ENCODE measurements at regions not wholly inside any gene's neighbourhood (a gene's known extent, or its start where the extent isn't known, plus 50 kb on each side); places are given as distances from the start of the nearest gene placed in this dataset.
"Not testable (repeated sequence)": the region's sequence is repeated elsewhere in the genome, so short reads cannot be mapped to it uniquely, and the experiment has no call there.

GRCh38 chr11:16527525-16528246 lies 171.3 kb upstream of the SOX6 start:
- Histone ChIP-seq H3K27ac (ENCODE audit: low read depth, low read length) (no peak overlapping the region), H3K4me3 (ENCODE audit: low read depth, low read length) (no peak overlapping the region), H2AFZ (ENCODE audit: low read length, unreplicated experiment) (no peak overlapping the region), H3K79me2 (ENCODE audit: control insufficient read depth, insufficient read depth, low read length, unreplicated experiment) (no peaks in the 10 kb centered on the region), H3K36me3 (ENCODE audit: insufficient read depth, low read length) (no peaks in the 10 kb centered on the region), H3K27me3 (ENCODE audit: insufficient read depth, low read length) (no peaks in the 10 kb centered on the region), H3K4me1 (ENCODE audit: control insufficient read depth, insufficient read depth, low read length, unreplicated experiment) (no peaks in the 10 kb centered on the region)

DNA sequence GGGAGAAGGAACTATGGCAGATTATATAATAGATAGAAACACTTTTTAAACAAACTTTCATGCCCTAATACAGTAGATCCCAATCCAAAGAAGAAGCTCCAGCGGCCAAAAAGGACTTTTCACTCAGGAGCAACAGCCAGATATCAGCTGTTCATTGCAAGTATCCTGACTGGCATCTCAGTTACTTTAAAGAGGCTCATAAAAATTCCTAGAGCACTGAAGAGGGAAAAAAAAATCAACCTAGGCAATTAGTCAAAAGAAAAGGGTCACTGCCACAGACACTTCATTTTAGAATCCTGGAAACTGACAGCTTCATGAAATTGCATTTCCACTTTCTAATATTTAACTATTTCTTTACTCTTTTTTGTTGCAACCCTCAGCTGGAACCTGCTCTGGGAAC lies 170.6 kb upstream of the SOX6 start:
- Histone ChIP-seq H2AFZ (ENCODE audit: low read length, unreplicated experiment) (no peak overlapping the region), H3K36me3 (ENCODE audit: insufficient read depth, low read length) (no peaks in the 10 kb centered on the region)

GRCh38 chr11:16520713-16521112 lies 164.4 kb upstream of the SOX6 start:
- not testable (repeated sequence) for H3K27ac ChIP-seq (ENCODE audit: low read depth, low read length); H3K36me3 ChIP-seq (ENCODE audit: insufficient read depth, low read length); H3K4me3 ChIP-seq (ENCODE audit: low read depth, low read length); H3K79me2 ChIP-seq (ENCODE audit: control insufficient read depth, insufficient read depth, low read length, unreplicated experiment); H3K4me1 ChIP-seq (ENCODE audit: control insufficient read depth, insufficient read depth, low read length, unreplicated experiment); H2AFZ ChIP-seq (ENCODE audit: low read length, unreplicated experiment); H3K27me3 ChIP-seq (ENCODE audit: insufficient read depth, low read length)

More for the DNA sequence above, 170.6 kb upstream of the SOX6 start:
- H3K4me1 ChIP-seq (ENCODE audit: control insufficient read depth, insufficient read depth, low read length, unreplicated experiment) = no peaks in the 10 kb centered on the region
- no peaks in the 10 kb centered on the region for H3K79me2 ChIP-seq (ENCODE audit: control insufficient read depth, insufficient read depth, low read length, unreplicated experiment)
- H3K27me3 ChIP-seq (ENCODE audit: insufficient read depth, low read length) = no peaks in the 10 kb centered on the region
- no peak overlapping the region for H3K4me3 ChIP-seq (ENCODE audit: low read depth, low read length)
- H3K27ac ChIP-seq (ENCODE audit: low read depth, low read length) = no peak overlapping the region

GRCh38 chr11:16512899-16513241 lies 156.5 kb upstream of the SOX6 start:
- H3K36me3 ChIP-seq (ENCODE audit: insufficient read depth, low read length) = no peaks in the 10 kb centered on the region
- H3K4me3 ChIP-seq (ENCODE audit: low read depth, low read length) = no peak overlapping the region
- no peak overlapping the region for H3K27ac ChIP-seq (ENCODE audit: low read depth, low read length)
- H2AFZ ChIP-seq (ENCODE audit: low read length, unreplicated experiment) = no peak overlapping the region
- H3K4me1 ChIP-seq (ENCODE audit: control insufficient read depth, insufficient read depth, low read length, unreplicated experiment) = no peaks in the 10 kb centered on the region
- H3K27me3 ChIP-seq (ENCODE audit: insufficient read depth, low read length) = no peaks in the 10 kb centered on the region
- no peaks in the 10 kb centered on the region for H3K79me2 ChIP-seq (ENCODE audit: control insufficient read depth, insufficient read depth, low read length, unreplicated experiment)

- H3K4me1 ChIP-seq (ENCODE audit: control insufficient read depth, insufficient read depth, low read length, unreplicated experiment) = no peaks in the 10 kb centered on the region
- no peak overlapping the region for H3K4me3 ChIP-seq (ENCODE audit: low read depth, low read length)
- no peak overlapping the region for H2AFZ ChIP-seq (ENCODE audit: low read length, unreplicated experiment)
- H3K27ac ChIP-seq (ENCODE audit: low read depth, low read length) = no peak overlapping the region
- H3K36me3 ChIP-seq (ENCODE audit: insufficient read depth, low read length) = no peaks in the 10 kb centered on the region
- no peaks in the 10 kb centered on the region for H3K27me3 ChIP-seq (ENCODE audit: insufficient read depth, low read length)
- no peaks in the 10 kb centered on the region for H3K79me2 ChIP-seq (ENCODE audit: control insufficient read depth, insufficient read depth, low read length, unreplicated experiment)
Measured at GRCh38 chr11:16512198-16512898, 156.0 kb upstream of the SOX6 start.

DNA sequence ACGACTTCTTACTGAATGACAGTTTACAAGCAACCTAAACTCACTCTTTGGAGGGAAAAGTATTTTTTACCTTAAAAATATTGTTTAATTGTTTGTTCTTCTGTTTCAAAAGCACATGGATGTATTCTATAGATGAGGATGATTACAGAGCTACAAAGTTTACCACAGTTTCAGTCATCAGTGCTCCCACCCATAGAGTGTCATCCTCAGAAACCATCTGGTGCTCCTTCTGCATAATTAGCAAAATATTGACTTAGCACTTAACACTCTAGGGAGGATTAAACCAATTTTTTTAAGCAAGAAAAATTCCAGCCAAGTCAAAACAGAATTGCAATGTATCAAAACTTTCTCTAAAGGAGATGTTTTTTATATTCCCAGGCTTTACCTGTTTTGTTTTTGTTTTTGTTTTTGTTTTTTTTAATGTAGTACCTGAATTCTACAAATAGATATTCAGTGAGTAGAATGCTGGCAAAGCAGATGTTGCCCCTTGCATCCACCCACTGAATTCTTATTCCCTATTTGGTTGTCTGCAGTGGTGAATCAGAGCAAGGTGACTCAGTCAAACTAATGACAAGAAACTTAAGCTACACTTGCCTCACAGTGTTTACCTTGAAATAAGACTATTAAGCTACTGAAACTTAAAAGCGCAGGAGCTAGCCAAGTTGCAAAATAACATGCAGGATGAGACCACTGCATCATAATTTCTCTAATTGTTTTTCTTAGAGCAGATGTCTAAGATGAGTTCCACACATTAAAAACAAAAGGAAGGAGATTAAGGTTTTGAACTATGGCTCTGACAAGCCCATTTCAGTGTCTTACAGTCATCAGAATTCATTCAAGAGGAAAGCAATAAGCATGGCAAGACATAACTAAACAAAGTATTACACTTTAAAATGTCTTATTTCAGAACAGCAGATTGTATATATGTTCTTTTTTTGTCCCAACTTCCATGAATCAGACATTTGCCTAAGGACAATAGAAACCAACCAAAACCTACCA lies 155.1 kb upstream of the SOX6 start:
- Histone ChIP-seq H3K79me2 (ENCODE audit: control insufficient read depth, insufficient read depth, low read length, unreplicated experiment) (no peaks in the 10 kb centered on the region), H3K27me3 (ENCODE audit: insufficient read depth, low read length) (no peaks in the 10 kb centered on the region), H3K4me3 (ENCODE audit: low read depth, low read length) (no peak overlapping the region), H2AFZ (ENCODE audit: low read length, unreplicated experiment) (no peak overlapping the region), H3K27ac (ENCODE audit: low read depth, low read length) (no peak overlapping the region), H3K36me3 (ENCODE audit: insufficient read depth, low read length) (no peaks in the 10 kb centered on the region), H3K4me1 (ENCODE audit: control insufficient read depth, insufficient read depth, low read length, unreplicated experiment) (no peaks in the 10 kb centered on the region)

DNA sequence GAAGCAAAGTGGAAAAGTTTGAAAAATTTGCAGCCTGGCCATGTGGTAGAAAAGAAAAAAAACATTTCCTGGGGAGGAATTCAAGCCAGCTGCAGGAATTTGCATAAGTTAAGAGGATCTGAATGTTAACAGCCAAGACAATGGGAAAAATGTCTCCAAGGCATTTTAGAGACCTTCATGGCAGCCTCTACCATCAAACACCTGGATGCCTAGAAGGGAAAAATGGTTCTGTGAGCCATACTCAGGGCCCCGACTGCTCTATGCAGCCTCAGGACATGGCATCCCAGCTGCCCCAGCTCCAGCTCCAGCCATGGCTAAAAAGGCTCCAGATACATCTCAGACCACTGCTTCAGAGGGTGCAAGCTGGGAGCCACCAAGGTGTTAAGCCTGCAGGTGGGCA lies 149.1 kb upstream of the SOX6 start:
- Histone ChIP-seq H3K36me3 (ENCODE audit: insufficient read depth, low read length) (no peaks in the 10 kb centered on the region), H3K27me3 (ENCODE audit: insufficient read depth, low read length) (no peaks in the 10 kb centered on the region), H3K27ac (ENCODE audit: low read depth, low read length) (no peak overlapping the region), H2AFZ (ENCODE audit: low read length, unreplicated experiment) (no peak overlapping the region), H3K4me3 (ENCODE audit: low read depth, low read length) (no peak overlapping the region), H3K4me1 (ENCODE audit: control insufficient read depth, insufficient read depth, low read length, unreplicated experiment) (no peaks in the 10 kb centered on the region), H3K79me2 (ENCODE audit: control insufficient read depth, insufficient read depth, low read length, unreplicated experiment) (no peaks in the 10 kb centered on the region)

GRCh38 chr11:16503891-16504290 lies 147.5 kb upstream of the SOX6 start:
- not testable (repeated sequence) for H3K27me3 ChIP-seq (ENCODE audit: insufficient read depth, low read length); H3K79me2 ChIP-seq (ENCODE audit: control insufficient read depth, insufficient read depth, low read length, unreplicated experiment); H3K4me3 ChIP-seq (ENCODE audit: low read depth, low read length); H3K36me3 ChIP-seq (ENCODE audit: insufficient read depth, low read length); H2AFZ ChIP-seq (ENCODE audit: low read length, unreplicated experiment); H3K27ac ChIP-seq (ENCODE audit: low read depth, low read length); H3K4me1 ChIP-seq (ENCODE audit: control insufficient read depth, insufficient read depth, low read length, unreplicated experiment)

GRCh38 chr11:16494918-16495691 lies 138.8 kb upstream of the SOX6 start:
- Histone ChIP-seq H2AFZ (ENCODE audit: low read length, unreplicated experiment) (no peak overlapping the region), H3K4me1 (ENCODE audit: control insufficient read depth, insufficient read depth, low read length, unreplicated experiment) (no peaks in the 10 kb centered on the region), H3K4me3 (ENCODE audit: low read depth, low read length) (no peak overlapping the region), H3K36me3 (ENCODE audit: insufficient read depth, low read length) (no peaks in the 10 kb centered on the region), H3K79me2 (ENCODE audit: control insufficient read depth, insufficient read depth, low read length, unreplicated experiment) (no peaks in the 10 kb centered on the region), H3K27me3 (ENCODE audit: insufficient read depth, low read length) (no peaks in the 10 kb centered on the region), H3K27ac (ENCODE audit: low read depth, low read length) (no peak overlapping the region)

- no peaks in the 10 kb centered on the region for H3K4me1 ChIP-seq (ENCODE audit: control insufficient read depth, insufficient read depth, low read length, unreplicated experiment)
- no peak overlapping the region for H3K27ac ChIP-seq (ENCODE audit: low read depth, low read length)
- H3K27me3 ChIP-seq (ENCODE audit: insufficient read depth, low read length) = no peaks in the 10 kb centered on the region
- no peak overlapping the region for H3K4me3 ChIP-seq (ENCODE audit: low read depth, low read length)
- H3K79me2 ChIP-seq (ENCODE audit: control insufficient read depth, insufficient read depth, low read length, unreplicated experiment) = no peaks in the 10 kb centered on the region
- H2AFZ ChIP-seq (ENCODE audit: low read length, unreplicated experiment) = no peak overlapping the region
- no peaks in the 10 kb centered on the region for H3K36me3 ChIP-seq (ENCODE audit: insufficient read depth, low read length)
Measured at GRCh38 chr11:16484434-16484833, 128.1 kb upstream of the SOX6 start.
